ACC112 (cell line): ENCODE measurements at regions not wholly inside any gene's neighbourhood (a gene's known extent, or its start where the extent isn't known, plus 50 kb on each side); places are given as distances from the start of the nearest gene placed in this dataset.

ENCODE experiments used
- H2AFZ ChIP-seq: fragments of 200-600 bp; sonication (generic); one replicate; pipeline ENCODE4 v1.6.0; 2017; ENCODE audit warnings: antibody characterized with exemption, low read length; ENCODE audit not compliant: unreplicated experiment
- H3K27ac ChIP-seq: fragments of 200-600 bp; sonication (generic); 2 replicates; pipeline ENCODE4 v1.5.1; 2014; ENCODE audit warnings: low read depth, mild to moderate bottlenecking, antibody characterized with exemption, low read length, moderate library complexity
- H3K27me3 ChIP-seq: fragments of 200-600 bp; sonication (generic); 2 replicates; pipeline ENCODE4 v1.6.1; 2014; ENCODE audit warnings: mild to moderate bottlenecking, antibody characterized with exemption, low read length, moderate library complexity, mixed read lengths; ENCODE audit not compliant: insufficient read depth
- H3K36me3 ChIP-seq: fragments of 200-600 bp; sonication (generic); 2 replicates; pipeline ENCODE4 v1.6.1; 2016; ENCODE audit warnings: mild to moderate bottlenecking, antibody characterized with exemption, low read length, moderate library complexity, mixed read lengths; ENCODE audit not compliant: insufficient read depth
- H3K4me1 ChIP-seq: fragments of 200-600 bp; sonication (generic); one replicate; pipeline ENCODE4 v1.6.1; 2016; ENCODE audit warnings: low read length, mixed read lengths; ENCODE audit not compliant: insufficient read depth, unreplicated experiment, control insufficient read depth
- H3K4me3 ChIP-seq: fragments of 200-600 bp; sonication (generic); 2 replicates; pipeline ENCODE4 v1.5.1; 2014; ENCODE audit warnings: mild to moderate bottlenecking, low read depth, low read length
- H3K79me2 ChIP-seq: fragments of 200-600 bp; sonication (generic); one replicate; pipeline ENCODE4 v1.6.0; 2016; ENCODE audit warnings: low read length; ENCODE audit not compliant: control insufficient read depth, unreplicated experiment, insufficient read depth

DNA sequence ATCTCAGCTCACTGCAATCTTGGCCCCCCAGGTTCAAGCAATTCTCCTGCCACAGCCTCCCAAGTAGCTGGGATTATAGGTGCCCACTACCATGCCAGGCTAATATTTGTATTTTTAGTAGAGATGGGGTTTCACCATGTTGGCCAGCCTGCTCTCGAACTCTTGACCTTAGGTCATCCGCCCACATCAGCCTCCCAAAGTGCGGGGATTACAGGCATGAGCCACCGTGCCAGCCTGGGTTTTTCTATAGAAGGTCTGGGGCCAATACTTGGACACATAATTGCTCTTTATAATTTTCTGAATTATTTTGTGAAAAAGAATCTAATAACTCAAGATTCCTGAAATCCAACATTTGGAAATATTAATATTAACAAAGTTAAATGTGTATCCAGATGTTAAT is 1267.7 kb upstream of the ADGRL4 start:
- Histone ChIP-seq H2AFZ (no peak overlapping the region), H3K79me2 (no peaks in the 10 kb centered on the region), H3K4me3 (no peak overlapping the region), H3K36me3 (no peaks in the 10 kb centered on the region), H3K27ac (no peak overlapping the region), H3K27me3 (no peaks in the 10 kb centered on the region), H3K4me1 (no peaks in the 10 kb centered on the region)

DNA sequence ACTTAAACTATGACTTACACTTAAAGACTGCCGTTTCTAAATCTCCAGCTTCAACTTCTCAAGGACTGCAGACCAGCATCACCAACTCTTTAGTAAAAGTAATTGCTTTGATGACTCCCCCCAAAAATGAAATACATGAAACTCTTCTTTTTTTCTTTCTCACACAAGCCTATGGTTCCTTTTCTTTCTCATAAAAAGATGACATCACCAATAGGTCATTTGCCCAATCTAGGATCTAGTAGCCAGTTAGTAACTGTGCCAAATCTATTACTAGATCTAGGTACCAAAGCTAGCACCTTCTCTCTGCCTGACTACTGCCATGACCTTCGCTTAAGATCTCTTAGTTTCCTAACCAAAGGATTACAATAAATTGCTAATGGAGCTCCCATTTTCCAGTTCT is 1266.0 kb upstream of the ADGRL4 start:
- H3K27me3 ChIP-seq = no peaks in the 10 kb centered on the region
- H3K27ac ChIP-seq = no peak overlapping the region
- H3K79me2 ChIP-seq = no peaks in the 10 kb centered on the region
- no peak overlapping the region for H2AFZ ChIP-seq
- H3K4me1 ChIP-seq = no peaks in the 10 kb centered on the region
- H3K4me3 ChIP-seq = no peak overlapping the region
- H3K36me3 ChIP-seq = no peaks in the 10 kb centered on the region

DNA sequence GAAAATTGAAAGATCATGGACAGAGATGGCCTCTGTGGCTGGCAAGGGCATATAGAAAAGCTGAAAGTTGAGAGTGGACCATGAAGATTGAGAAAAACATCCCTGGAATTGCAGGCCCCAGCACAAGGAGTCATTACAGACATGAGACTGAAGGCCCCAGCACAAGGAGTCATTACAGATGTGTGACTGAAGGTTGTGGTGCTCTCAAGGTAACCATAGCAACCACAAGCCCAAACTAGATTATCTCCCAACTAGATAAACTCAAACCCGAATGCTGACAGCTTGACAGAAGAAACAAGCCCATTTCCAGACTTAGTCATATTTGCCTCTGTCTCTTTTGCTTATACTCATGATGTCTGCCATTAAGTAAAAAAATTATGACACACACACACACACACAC is 1252.1 kb upstream of the ADGRL4 start:
- Histone ChIP-seq H3K4me3 (no peak overlapping the region), H3K27ac (no peak overlapping the region), H3K4me1 (no peaks in the 10 kb centered on the region), H3K27me3 (no peaks in the 10 kb centered on the region), H3K79me2 (no peaks in the 10 kb centered on the region), H3K36me3 (no peaks in the 10 kb centered on the region), H2AFZ (no peak overlapping the region)

DNA sequence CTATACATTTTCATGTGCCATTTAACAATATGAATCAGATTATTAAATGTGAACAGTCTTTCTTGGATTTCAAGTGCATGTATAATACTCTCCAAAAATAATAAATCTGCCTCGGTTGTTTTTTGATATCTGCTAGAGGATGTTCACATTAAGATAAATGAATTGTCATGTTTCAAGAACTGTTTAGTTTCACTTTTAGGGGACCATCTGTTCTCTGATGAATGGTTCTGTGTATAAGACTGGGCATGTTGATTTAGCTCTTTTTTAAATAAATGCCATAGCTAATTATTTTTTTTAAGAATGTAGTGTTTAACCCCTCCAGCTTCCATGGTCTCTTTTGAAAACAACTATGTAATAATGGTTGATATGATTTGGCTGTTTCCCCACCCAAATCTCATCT is 1245.1 kb upstream of the ADGRL4 start:
- H3K27me3 ChIP-seq = no peaks in the 10 kb centered on the region
- H3K27ac ChIP-seq = no peak overlapping the region
- H3K36me3 ChIP-seq = no peaks in the 10 kb centered on the region
- H2AFZ ChIP-seq = peak overlapping the region; percentile 47
- H3K4me3 ChIP-seq = peak overlapping the region; percentile 60
- H3K79me2 ChIP-seq = no peaks in the 10 kb centered on the region
- H3K4me1 ChIP-seq = peaks cover 7% of the 10 kb centered on the region

DNA sequence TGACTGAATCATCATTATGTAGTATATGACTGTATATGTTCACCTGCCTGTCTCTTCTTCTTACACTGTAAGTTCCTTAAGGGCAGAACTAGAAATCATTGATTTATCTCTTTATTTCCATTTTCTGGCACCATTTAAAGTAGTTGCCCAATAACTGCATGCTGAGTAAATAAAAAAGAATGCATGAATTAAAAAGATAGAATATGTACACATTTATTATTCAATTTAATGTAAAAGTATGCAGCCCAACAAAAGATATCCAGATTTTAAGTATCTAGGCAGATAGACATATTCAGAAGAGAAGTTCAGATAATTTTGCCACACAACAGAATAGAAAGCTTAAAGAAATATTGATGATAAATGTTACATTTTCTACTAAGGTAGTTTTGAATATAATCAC is 1244.6 kb upstream of the ADGRL4 start:
- H3K27me3 ChIP-seq = no peaks in the 10 kb centered on the region
- peak overlapping the region; percentile 60 for H3K4me3 ChIP-seq
- no peaks in the 10 kb centered on the region for H3K36me3 ChIP-seq
- H2AFZ ChIP-seq = peak overlapping the region; percentile 47
- H3K79me2 ChIP-seq = no peaks in the 10 kb centered on the region
- H3K27ac ChIP-seq = no peak overlapping the region
- H3K4me1 ChIP-seq = peaks cover 7% of the 10 kb centered on the region

DNA sequence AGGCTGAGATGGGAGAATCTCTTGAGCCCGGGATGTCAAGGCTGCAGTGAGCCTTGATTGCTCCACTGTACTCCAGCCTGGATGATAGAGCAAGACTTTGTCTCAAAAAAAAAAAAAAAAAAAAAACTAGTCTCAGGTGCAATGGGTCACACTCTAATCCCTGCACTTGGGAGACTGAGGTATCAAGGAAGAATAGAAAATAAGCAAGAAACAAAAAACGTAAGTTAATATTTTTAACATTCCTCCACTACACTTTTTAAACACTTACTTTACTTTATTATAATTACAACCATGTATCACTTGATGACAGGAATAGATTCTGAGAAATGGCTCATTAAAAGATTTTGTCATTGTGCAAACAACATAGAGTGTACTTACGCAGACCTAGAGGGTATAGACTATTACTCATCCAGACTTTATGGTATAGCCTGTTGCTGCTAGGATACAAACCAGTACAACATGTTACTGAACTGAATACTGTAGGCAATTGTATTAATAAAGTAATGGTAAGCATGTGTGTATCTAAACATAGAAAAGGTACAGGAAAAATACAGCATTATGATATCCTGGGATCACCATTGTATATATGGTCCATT is 1244.1 kb upstream of the ADGRL4 start:
- peaks cover 7% of the 10 kb centered on the region for H3K4me1 ChIP-seq
- H3K27ac ChIP-seq = no peak overlapping the region
- peak overlapping the region; percentile 60; the same call in 1 of the 2 replicates for H3K4me3 ChIP-seq
- H3K27me3 ChIP-seq = no peaks in the 10 kb centered on the region
- no peaks in the 10 kb centered on the region for H3K79me2 ChIP-seq
- no peaks in the 10 kb centered on the region for H3K36me3 ChIP-seq
- no peak overlapping the region for H2AFZ ChIP-seq

DNA sequence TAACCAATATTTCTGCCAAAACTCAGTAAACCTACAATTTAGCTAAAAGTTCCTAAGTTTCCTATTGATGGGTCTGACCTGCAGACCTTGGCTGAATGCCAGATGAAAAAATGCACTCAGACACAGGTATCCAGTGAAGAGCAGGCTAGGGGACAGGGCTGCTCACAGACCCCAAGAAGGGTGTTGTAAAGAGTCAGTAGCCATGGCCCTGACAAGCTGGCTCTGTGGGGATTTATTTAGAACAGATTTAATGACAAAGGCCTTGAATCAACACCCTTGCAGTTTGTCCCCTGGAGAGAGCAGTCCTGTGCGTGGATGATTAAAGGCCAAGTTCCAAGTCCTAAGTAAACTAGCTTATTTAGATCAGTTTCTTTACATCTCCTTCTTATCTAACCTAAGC is 1243.2 kb upstream of the ADGRL4 start:
- no peaks in the 10 kb centered on the region for H3K27me3 ChIP-seq
- no peaks in the 10 kb centered on the region for H3K36me3 ChIP-seq
- no peak overlapping the region for H3K4me3 ChIP-seq
- no peak overlapping the region for H2AFZ ChIP-seq
- H3K27ac ChIP-seq = no peak overlapping the region
- no peaks in the 10 kb centered on the region for H3K79me2 ChIP-seq
- peaks cover 7% of the 10 kb centered on the region for H3K4me1 ChIP-seq

DNA sequence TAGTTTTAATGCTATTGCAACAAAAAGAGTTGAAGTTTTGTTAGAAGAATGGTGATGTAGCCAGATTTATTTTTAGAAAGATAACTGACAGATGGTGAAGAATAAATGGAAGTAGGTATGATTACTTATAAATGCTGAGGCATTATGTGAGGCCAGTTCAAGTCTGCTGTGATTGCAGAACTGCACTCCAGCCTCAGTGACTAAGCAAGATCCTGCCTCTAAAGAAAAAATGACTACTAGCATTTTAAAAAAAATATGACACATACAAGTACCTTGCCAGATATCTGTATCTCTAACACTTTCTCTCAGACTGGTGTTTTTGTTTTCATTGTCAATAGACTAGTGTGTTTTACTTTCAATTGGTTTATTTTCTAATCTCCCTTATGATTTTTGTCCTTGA is 1242.4 kb upstream of the ADGRL4 start:
- Histone ChIP-seq H3K79me2 (no peaks in the 10 kb centered on the region), H2AFZ (peak overlapping the region; percentile 3), H3K4me3 (no peak overlapping the region), H3K4me1 (peaks cover 7% of the 10 kb centered on the region), H3K36me3 (no peaks in the 10 kb centered on the region), H3K27me3 (no peaks in the 10 kb centered on the region), H3K27ac (no peak overlapping the region)

DNA sequence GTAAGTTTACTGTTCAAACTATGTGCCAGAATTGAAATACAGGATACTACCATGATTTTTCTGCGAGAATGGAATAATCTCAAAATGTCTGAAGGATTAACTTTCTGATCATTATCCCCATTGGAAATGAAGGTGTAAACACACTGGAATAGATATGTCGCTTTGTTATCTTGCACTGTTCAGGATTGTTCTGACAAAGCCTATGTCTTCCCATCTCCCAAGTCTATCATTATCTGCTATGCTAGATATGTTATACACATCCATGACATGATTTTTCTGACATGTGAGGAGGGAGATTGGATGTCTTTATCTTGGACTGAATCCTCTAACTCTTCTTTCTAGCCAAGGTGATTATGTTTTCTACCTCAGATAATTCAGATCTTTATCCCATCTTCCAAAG is 1239.3 kb upstream of the ADGRL4 start:
- no peak overlapping the region for H3K27ac ChIP-seq
- no peaks in the 10 kb centered on the region for H3K27me3 ChIP-seq
- H3K4me1 ChIP-seq = peaks cover 1% of the 10 kb centered on the region
- H3K79me2 ChIP-seq = no peaks in the 10 kb centered on the region
- no peak overlapping the region for H3K4me3 ChIP-seq
- H3K36me3 ChIP-seq = no peaks in the 10 kb centered on the region
- H2AFZ ChIP-seq = no peak overlapping the region

DNA sequence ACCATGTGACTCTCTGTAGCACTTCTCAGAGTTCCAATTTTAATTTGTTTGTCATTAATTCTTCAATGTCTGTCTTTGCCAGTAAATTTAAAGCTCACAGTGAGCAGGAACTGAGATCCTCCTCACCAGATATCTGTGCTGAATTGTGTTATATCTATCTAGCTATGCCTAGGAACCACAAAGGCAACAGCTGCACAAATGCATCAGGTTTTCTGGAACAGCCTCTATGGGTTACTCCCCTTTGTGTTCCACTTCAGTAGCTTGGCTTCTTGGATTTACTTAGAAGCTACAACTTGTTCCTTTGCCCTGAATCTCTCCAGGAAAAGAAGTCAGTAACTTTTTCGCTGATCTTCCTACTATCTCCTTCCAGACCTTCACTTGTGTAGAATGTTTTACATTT is 1237.8 kb upstream of the ADGRL4 start:
- no peak overlapping the region for H3K4me3 ChIP-seq

DNA sequence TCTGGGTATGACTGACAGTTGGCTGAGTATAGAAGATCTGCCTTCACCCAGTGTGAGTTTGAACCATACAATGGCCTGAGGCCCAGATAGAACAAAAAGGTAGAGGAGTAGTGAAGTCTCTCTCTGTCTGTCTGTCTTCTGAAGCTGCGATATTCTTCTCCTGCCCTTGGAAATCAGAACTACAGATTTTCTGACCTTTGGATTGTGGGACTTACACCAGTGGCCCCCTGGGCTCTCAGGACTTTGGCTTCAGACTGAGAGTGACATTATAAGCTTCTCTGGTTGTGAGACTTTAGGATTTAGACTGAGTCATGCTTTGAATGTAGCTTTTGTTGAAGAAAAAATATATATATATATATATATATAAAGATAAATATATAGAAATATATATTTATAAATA is 1235.0 kb upstream of the ADGRL4 start:
- H3K4me3 ChIP-seq = no peak overlapping the region

More for the DNA sequence above, 1237.8 kb upstream of the ADGRL4 start:
- Histone ChIP-seq H3K27ac (no peak overlapping the region), H3K27me3 (no peaks in the 10 kb centered on the region), H3K79me2 (no peaks in the 10 kb centered on the region), H3K36me3 (no peaks in the 10 kb centered on the region), H2AFZ (no peak overlapping the region), H3K4me1 (no peaks in the 10 kb centered on the region)

More for the DNA sequence above, 1235.0 kb upstream of the ADGRL4 start:
- no peaks in the 10 kb centered on the region for H3K79me2 ChIP-seq
- H3K27me3 ChIP-seq = no peaks in the 10 kb centered on the region
- H3K36me3 ChIP-seq = no peaks in the 10 kb centered on the region
- no peak overlapping the region for H2AFZ ChIP-seq
- H3K4me1 ChIP-seq = no peaks in the 10 kb centered on the region
- H3K27ac ChIP-seq = no peak overlapping the region
